ENCODE measurements at regions not wholly inside any gene's neighbourhood (a gene's known extent, or its start where the extent isn't known, plus 50 kb on each side); places are given as distances from the start of the nearest gene placed in this dataset.

DNA sequence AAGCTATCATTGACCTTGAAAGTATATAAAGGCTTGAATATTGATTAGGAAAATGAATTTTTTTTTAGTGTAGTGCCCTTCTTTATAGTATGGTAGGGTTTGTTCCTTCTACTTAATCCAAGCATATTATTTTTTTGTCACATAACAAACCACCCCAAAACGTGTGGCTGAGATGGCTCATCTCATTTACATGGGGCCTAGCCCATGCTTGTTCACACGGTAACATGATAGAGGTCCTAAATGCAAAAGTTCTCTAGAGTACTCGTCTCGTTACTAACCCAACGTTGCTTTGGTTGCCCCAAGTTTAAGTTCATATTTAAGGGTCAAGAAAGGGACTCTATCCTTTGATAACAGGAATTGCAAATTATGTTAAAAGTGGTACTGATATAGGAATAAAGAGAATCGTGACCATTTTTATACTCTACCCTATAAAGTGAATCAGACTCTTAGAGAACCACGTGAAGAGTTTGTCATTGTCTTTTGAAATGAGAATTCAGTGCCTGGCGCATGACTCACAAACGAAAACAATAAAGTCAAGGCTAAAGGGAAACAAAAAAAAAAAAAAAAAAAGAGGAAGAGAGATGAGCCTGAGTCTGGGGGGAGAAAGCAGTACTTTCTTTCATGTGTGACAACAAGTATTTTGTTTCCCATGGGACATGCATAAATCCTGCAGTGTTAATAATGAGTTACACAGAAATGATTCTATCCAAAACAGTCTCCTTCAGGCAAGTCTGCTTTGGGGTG, 402.8 kb upstream of the NWD2 start:
- no peak for DNase-seq

DNA sequence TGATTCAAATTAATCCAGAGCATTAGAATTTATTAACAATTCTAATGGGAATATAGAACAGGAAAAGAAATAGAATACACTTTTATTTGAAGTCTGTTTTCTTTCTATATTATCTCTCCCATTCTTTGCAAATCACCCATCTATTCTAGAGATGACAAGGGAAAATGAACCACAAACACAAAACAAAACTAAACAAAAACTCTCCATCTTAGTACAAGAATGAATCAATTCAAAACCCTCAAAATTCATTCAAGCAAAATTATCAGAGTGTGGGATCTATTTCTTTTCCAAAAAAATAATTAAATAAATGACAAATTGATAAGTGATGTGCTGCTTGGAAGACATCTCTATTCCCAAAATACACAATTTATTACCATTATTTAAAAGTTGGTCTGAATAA, 400.1 kb upstream of the NWD2 start:
- DNase-seq = no peak

DNA sequence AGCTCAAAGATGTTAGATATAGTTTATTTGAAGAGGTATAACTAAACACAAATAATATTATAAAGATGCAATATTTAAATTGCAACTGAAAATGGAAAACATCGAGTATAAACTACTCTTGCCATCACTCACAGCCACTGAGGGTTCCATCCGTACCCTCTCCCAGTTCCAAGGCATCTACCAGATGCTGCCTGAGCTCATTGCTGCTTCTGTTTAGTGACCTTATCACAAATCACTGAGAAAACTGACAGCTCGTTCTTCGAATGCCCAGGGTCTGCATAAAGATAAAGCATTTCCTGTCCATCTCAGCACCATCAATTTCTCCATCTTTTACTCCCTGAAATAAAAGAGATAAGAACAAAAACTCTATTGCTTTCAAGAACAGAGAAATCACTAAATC, 391.7 kb upstream of the NWD2 start:
- no peak for DNase-seq

DNA sequence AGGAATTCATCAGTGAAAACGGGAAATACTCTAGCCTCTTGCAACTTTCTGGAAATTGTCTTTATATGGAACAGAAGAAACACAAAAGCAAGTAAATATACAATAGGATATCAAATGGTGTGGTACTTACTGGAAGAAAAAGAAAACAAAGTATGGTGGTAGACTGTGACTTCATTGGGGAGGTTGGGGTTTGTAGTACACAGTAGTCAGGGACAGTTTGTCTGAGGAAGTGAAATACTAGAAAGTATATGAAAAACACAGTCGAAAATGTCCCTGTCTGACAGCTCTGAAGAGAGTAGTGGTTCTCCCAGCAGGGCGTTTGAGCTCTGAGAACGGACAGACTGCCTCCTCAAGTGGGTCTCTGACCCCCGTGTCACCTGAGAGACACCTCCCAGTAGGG, 390.0 kb upstream of the NWD2 start:
- DNase-seq = no peak

DNA sequence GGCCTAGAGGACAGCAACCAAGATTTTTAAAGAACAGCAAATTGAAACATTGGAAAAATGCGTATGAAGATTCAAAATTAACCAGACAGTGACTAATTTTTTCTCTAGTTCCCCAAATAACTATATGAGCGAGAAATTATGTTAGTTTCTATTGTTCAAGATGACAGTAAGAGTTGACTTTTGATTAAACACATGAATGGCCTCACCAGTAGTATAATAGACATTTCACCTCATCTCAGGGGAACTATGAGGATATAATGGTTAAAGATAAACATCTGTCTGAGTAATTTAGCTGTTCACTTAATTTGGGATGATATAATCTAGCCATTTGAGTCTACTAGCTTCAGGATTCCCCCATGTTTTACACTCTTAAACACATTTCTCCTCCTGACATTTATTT, 380.9 kb upstream of the NWD2 start:
- no peak for DNase-seq

DNA sequence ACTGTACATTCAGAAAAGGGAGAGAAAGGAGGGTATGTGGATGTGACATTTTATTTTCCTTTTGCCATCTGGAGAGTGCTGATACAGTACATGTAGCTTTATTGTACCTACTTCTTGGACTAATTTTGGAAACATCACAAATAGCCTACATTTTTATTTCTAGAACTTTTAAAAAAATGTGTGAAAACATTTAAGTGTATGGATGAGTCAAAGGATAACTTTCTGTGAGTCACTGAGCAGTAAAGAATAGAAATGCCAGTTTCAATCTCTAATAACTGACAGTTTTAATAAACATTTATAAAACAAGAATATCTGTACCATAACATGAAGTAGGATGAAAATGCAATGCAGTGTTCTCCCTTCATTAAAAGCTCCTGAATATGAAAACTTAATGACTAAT, 374.4 kb upstream of the NWD2 start:
- DNase-seq = no peak

DNA sequence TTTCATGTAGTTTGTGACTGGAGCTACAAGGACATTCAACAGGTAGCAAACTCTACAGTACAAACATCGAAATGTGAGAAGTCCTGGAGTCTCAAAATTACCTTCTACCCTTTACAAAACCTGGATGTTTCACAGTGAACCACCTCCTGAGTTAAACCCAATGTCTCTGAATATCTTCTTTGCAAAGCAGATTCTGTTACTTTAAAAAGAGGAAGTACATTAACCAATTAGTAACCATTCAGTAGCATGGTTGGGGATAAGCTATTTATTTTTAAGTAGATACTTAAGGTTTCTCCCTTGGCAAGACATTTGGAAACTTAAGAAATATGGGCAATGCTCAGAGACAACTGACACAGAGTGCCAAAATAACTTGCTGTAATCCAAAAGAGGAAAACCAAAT, 371.9 kb upstream of the NWD2 start:
- no peak for DNase-seq

DNA sequence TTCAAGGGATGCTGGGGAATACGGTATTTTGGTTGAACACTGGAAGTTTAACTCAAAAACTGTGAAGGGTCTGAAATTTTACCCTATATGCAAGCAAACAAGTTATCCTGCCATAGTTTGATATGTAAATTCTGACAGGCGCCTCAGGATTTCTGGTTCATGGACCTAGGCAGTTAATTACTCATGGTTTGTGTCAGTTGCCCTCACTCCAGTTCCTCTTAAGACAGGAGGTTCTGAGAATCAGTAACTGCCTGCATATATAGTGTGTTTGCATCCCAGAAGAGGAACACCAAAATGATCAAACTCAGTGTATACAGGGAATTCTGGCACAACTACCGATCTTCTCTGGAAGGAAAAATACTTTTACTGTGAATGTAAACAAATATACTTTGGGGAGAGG, 360.4 kb upstream of the NWD2 start:
- DNase-seq = no peak

DNA sequence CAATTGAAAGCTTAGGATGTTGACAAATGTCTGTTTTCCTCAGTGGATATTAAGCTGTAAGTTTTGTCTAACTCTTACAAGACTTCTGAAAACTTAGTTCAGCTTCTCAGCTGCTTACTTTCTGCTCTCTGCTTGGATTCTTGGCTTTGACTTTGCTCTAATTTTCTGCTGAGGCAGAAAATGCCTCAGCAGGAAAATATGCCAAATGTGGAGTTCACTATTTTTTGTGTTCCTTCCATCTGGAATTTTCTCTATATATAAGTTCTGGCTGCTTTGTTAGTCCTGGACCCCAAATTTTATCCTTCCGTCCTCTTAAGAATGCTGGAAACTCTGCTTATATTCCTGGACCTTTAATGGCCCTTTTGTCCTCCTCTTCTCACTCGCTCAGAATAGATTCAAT, 352.6 kb upstream of the NWD2 start:
- DNase-seq = no peak

DNA sequence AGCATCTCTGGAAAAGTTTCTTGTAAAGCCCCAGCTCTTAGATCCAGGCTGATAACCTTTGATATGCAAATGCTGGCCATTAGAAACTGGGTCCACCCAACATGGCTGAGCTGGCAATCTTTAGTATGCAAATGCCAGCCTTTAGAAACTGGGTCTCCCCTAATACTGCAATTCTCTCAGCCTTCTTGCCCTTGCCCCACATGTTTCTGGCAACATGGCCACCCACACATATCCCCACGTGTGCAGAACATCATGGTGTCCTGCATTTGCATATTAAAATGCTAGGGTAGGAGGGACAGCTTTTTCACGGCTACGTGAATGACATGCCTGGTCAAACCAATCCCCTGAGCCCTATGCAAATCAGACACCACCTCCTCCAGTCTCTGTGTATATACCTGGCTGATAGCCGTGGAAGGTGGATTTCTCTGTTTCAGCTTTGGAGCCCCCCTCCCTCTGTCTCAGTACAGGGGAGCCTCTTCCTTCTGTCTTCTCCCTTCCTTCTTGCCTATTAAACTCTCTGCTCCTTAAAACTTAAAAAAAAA, 344.0 kb upstream of the NWD2 start:
- no peak for DNase-seq

DNA sequence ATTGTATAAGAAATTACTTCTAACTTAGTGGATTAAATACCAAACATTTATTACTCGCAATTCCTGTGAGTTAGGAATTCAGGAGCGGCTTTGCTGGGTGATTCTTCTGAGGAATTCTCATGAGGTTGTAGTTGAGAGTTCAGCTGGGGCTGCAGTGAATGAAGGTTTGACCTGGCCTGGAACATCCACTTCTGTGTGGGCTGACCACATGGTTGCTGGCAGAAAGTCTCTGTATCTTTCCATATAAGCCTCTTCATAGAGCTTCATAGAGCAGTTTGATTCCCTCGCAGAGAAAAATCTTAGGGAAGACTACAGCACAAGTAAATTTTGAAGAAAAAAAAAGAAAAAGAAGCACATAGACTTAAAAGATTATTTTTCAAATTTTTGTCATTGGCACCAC, 339.7 kb upstream of the NWD2 start:
- DNase-seq = no peak

DNA sequence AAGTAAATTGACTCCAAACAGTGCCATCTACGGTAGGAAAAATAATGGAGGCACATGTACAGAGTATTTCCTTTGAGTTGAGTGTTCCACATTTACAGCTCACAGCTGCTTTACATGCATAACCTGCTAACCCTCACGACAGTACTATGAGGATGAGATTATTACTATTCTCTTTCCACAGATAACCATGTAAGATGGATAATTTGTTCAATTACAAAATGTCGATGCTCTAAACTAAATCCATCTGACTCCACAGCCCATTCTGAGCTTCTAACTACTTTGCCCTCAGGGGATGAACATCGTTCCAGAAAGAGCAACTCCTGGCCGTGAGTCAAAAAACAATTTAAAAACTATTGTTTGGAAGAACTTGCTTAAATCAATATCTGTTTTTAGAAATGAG, 330.4 kb upstream of the NWD2 start:
- DNase-seq = no peak

DNA sequence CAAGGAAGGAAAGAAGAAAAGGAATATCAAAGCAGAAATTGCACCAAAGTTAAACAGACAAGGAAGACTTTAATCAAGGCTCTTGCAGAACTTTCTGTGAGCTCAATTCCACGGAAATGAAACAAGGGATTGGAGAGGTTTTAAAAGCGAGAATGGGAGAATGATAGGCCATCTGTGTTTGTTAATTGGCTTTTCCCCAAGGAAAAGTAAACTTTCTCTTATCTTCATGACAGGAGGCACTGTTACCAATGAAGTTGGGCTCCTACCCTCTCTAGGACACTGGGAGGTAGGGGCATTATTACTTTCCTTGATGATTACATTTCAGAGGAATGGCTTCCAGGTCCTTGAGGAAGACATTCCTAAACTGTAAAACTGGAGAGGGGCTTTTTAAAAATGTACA, 328.8 kb upstream of the NWD2 start:
- DNase-seq = no peak

DNA sequence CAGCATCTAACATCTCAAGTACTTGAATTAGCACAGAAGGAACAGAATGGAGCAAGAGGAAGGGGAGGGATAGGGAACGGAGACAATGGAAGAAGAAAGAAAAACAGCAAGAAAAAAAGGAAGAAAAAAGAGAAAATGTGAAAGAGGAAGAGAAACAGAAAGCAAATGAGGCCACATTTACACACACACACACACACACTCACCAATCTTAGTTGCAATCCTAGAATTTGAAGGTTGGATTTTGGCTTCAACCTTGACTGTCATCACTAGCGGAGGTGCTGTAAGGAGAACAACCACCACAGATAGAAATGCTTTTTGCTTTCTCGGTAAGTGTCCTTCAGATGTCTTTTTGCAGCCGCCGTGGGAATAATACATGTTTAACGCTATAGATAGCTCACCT, 327.1 kb upstream of the NWD2 start:
- DNase-seq = no peak

DNA sequence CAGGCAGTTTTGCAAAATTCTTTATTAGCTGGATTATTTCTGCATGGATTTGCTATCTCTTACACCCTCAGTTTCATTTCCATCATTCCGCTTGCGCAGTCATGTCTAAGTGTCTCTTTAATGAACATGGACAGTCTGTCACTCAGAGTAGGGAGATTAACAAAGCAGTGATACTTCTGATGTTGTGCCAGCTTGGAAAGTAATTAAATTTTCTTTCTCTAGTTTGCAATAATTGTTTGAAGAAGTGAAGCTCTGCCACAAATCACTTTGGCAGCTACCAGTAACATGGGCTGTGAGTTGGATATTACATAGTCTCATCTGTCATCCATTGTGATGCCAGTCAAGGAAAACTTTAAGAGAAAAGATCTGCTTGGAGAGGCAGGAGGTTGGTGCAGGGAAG, 324.8 kb upstream of the NWD2 start:
- DNase-seq = no peak

DNA sequence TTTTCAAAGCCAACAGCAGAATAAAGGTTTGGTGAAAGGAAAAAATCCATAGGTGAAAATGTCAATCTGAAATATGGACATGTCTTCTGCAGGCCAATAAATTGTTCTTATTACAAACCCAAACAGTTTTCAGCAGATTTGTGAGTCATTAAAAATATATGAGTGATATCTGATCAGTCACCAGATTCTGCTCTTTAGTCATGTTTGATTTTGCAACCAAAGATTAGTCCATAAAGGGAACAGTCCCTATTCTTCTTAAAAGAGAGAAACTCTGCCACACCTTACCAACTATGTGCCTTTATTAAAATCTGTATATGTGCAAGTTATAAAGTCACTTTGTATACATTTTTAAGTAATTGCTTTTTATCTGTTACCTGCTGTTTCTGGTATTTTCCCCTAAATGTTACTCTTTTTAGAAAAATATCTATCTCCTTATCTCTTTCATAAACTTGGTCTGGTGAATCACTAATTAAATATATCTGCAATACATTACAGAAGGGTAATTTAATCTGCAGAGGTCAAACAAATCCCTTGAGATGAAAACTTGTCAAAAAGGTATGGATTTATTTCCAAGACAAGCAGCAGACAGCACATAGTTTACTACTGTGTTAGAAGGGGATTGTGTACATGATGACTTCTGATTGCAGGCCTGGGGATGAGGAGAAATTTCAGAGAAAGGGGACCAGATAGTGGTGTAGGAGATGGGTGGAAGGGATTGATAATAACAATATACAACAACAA, 322.9 kb upstream of the NWD2 start:
- DNase-seq = no peak

DNA sequence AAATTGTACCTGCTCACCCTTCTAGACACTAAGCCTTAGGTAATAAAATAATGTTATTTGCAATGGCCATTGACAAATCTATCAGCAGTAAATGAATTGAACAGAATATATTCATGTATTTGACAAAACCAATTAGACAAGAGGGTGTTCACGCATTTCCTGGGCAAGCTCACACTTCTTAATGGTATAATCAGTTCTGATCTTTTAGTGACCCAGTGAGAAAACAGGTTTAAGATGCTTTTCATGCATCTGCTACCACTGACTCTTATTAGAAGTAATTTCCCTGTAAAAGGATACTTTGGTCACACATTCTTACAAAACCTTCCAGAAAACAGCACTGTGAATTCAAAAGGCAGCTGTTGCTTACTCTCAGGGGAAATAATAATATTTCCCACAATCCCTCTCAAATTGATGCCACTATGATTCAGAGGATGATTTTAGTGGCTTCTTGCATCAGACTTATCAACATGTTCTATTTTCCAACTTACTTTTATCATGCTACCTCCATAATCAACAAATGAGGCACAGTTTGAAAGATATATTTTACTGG, 313.9 kb upstream of the NWD2 start:
- no peak for DNase-seq

DNA sequence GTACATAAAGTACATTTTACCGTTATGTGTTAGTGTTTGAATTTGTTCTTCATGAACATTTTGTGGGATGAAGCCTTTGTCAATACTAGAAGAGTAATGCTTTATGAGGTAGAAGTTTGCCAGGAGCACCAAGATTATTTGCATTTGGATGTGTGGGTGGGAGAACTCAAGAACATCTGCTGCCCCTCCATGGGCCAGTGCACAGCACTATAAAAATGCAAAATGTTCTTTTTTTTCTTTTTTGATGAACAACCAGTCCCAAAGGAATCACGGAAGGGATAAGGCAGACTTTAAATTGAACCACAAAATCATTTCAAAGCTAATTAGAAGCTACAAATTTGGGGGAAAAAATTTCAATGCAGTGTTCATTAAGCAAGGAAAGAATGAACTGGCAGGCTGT, 300.3 kb upstream of the NWD2 start:
- no peak for DNase-seq

DNA sequence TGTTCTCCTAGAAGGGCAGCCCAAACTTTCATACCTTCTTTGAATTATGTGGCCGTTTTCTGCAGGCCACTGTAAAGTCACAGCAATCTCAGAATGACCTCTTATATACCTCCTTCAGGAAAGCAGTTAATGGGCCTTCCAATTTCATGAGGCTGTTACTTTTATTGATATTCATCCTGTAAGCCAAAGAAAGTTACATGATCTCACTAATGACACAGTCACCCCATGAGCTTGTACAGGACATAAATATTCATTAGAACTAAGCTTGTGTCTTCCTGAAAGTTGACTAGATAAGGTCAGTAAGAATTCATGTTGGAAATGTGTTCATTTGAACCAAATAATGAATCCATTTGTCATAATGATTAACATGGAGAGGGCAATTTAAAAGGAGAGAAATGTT, 283.1 kb upstream of the NWD2 start:
- DNase-seq = no peak

DNA sequence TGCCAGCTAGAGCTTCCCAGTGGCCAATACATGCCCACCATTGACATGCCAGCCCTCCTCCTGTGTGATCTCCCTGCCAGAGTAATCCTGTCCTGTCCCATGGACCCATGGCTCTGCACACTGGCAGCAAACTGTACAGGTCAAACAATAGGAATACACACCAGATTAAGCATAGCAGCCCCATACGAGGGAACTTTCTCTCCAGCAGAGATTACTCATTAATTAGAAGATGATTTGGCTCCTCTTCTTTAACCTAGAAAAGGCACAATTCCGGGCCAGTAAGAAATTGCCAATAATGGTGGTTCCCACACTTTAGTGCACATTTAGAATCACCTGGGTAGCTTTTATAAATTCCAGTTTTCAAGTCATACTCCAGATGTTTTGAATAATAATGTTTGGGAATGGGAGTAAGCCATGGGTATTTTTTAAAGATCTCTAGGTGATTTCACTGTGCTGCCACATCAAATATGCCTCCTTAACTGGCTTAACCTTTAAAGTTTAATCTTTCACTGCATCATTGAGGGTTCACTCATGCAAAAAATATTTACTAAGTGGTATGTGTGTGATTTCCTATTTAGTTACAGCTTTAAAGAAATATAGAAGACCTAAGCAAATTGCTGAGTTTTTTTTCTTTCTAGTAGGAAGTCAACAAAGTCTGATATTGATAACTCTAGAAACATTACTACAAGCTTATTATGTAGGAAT, 277.6 kb upstream of the NWD2 start:
- no peak for DNase-seq

DNA sequence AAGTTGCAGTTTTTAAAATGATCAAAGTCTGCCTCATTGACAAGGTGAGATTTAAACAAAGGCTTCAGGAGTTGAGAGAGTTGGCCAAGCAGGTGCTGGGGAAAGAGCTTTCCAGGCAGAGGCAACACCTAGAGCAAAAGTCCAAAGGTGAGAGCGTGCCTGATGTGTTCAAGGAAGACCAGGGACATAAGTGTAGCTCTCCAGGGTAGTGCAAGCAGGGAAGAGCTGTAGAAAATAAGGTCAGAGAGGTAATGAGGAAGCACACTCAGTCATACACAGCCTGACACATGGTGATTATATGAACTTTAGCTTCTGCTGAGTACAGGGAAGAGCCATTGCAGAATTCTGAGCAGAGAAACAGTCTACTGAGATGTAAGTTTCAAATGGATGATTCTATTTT, 265.0 kb upstream of the NWD2 start:
- no peak for DNase-seq

DNA sequence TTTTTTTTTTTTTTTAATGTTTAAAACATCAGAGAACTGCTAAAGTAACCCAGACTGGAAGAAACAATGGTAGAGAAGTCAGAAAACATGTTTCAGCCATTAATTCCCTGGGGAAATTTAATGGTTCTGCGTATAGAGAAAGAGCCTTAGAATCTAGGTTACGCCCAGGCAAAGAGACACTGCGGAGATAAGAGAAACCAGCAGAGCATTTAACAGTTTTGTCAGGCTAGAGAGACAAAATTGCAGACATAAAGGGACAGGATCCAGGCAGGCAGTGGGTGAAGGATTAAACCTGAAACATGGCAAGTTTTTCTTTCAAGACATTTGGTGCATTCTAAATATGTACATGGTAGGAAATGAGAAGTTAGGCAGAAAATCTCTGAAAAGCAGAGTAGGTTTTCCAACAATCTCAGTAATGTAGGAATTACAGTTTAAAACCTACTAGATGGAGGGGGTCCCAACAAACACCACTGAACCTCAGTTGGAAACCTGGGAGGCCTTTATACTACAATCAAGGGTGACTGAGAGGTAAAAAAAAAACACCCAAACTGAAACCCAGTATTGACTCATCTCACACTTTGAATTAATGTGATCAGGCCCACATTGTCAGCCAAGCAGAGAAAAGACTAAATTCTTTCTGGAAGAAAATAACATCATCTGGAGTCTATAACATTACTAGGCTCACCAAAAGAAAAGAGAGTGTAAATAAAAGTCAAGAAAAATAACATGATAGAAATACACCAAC, 254.2 kb upstream of the NWD2 start:
- no peak for DNase-seq

DNA sequence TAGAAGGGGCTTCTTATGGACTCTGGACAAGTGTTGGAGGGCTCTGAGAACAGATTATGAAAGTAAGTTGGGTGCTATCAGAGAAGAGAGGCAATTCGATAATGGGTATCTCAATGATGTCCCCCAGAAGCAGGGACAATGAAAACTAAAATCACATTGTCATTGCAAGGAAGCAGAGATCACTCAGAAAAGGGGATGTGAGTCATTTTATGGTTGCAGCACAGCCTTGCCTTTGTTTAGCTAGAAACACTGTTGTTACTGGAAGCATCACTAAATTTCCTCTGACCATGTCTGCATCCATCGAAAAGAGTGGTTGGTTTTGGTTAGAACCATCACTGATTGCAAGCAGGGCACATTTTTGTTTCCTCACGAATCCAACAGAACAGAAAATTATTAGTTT, 246.8 kb upstream of the NWD2 start:
- DNase-seq = no peak
